B cell (primary cell): ENCODE measurements at regions not wholly inside any gene's neighbourhood (a gene's known extent, or its start where the extent isn't known, plus 50 kb on each side); places are given as distances from the start of the nearest gene placed in this dataset.

Source experiments
- CTCF ChIP-seq: fragments of 200-600 bp; IDR thresholded peaks from one replicate; pipeline ENCODE4 v1.8.0; 2022; ENCODE audit warnings: antibody characterized with exemption, mild to moderate bottlenecking
- EZH2 ChIP-seq: IDR thresholded peaks from 2 replicates; pipeline ENCODE4 v1.6.1; 2012; ENCODE audit warnings: borderline replicate concordance, low read depth, mild to moderate bottlenecking, moderate library complexity, low read length; ENCODE audit not compliant: insufficient read depth, poor library complexity, severe bottlenecking

GRCh38 chrX:69256291-69256565 lies 91.0 kb upstream of the PJA1 start:
- TF ChIP-seq CTCF: no peak
- no peak for TF ChIP-seq EZH2
